Colonic mucosa (tissue), 4 donors: ENCODE measurements at regions not wholly inside any gene's neighbourhood (a gene's known extent, or its start where the extent isn't known, plus 50 kb on each side); places are given as distances from the start of the nearest gene placed in this dataset.
"Not testable (repeated sequence)": the region's sequence is repeated elsewhere in the genome, so short reads cannot be mapped to it uniquely, and the experiment has no call there.

Experiments used
- DNase-seq: peaks from one replicate; pipeline ENCODE4 v3.0.0-alpha.2; 2020
- H3K27ac ChIP-seq: fragments of 200-600 bp; one replicate; pipeline ENCODE4 v1.8.0; 2021
- H3K27me3 ChIP-seq: fragments of 200-600 bp; one replicate; pipeline ENCODE4 v1.8.0; 2021
- H3K36me3 ChIP-seq: fragments of 200-600 bp; one replicate; pipeline ENCODE4 v1.8.0; 2021
- H3K4me1 ChIP-seq: fragments of 200-600 bp; one replicate; pipeline ENCODE4 v1.8.0; 2021; ENCODE audit warnings: mild to moderate bottlenecking
- H3K4me3 ChIP-seq: fragments of 200-600 bp; one replicate; pipeline ENCODE4 v1.8.0; 2021
- H3K9ac ChIP-seq, 2 donors: one replicate each; pipeline ENCODE4 v1.7.0; 2013; ENCODE audit warnings: control low read depth in 2 of 2, low read depth in 2 of 2, low read length in 2 of 2
- H3K9me3 ChIP-seq: fragments of 200-600 bp; one replicate; pipeline ENCODE4 v1.8.0; 2021
- intact Hi-C: fragments of 100-400 bp; cut with DNase I; formaldehyde crosslinking; loops from one replicate; pipeline ENCODE4 v1.14.1; 2022
- TF ChIP-seq, protein P1 (sequence below): fragments of 200-600 bp; IDR thresholded peaks from one replicate; pipeline ENCODE4 v1.8.0; 2022; ENCODE audit warnings: antibody characterized with exemption, mild to moderate bottlenecking
- donor health status: healthy.
- donor health status: DM: no; HTN: no; CAD: no.
- donor health status: DM: no; HTN: no; CAD: no.

- Histone ChIP-seq H3K9me3 (no peaks in the 10 kb centered on the region), H3K9ac (no peak overlapping the region), H3K27me3 (no peaks in the 10 kb centered on the region), H3K36me3 (no peaks in the 10 kb centered on the region), H3K4me3 (no peak overlapping the region), H3K4me1 (no peaks in the 10 kb centered on the region), H3K27ac (no peak overlapping the region)
- intact Hi-C loops: no loop called here
- DNase-seq: no peak
- TF ChIP-seq, protein P1, sequence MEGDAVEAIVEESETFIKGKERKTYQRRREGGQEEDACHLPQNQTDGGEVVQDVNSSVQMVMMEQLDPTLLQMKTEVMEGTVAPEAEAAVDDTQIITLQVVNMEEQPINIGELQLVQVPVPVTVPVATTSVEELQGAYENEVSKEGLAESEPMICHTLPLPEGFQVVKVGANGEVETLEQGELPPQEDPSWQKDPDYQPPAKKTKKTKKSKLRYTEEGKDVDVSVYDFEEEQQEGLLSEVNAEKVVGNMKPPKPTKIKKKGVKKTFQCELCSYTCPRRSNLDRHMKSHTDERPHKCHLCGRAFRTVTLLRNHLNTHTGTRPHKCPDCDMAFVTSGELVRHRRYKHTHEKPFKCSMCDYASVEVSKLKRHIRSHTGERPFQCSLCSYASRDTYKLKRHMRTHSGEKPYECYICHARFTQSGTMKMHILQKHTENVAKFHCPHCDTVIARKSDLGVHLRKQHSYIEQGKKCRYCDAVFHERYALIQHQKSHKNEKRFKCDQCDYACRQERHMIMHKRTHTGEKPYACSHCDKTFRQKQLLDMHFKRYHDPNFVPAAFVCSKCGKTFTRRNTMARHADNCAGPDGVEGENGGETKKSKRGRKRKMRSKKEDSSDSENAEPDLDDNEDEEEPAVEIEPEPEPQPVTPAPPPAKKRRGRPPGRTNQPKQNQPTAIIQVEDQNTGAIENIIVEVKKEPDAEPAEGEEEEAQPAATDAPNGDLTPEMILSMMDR: no peak
These were observed 52.5 kb downstream of the RHOB start for GRCh38 chr2:20499387-20499786.

- TF ChIP-seq, protein P1: no peak
- no peak for DNase-seq
- no peaks in the 10 kb centered on the region for H3K4me1 ChIP-seq
- H3K9ac ChIP-seq: no peak overlapping the region
- no peaks in the 10 kb centered on the region for H3K9me3 ChIP-seq
- intact Hi-C loops: no loop called here
- H3K27ac ChIP-seq: no peak overlapping the region
- no peaks in the 10 kb centered on the region for H3K36me3 ChIP-seq
- no peaks in the 10 kb centered on the region for H3K27me3 ChIP-seq
- H3K4me3 ChIP-seq: no peak overlapping the region
These were observed 55.1 kb downstream of the RHOB start for GRCh38 chr2:20501974-20502373.

- H3K9me3 ChIP-seq, H3K4me3 ChIP-seq, H3K9ac ChIP-seq, H3K27ac ChIP-seq, H3K36me3 ChIP-seq, H3K27me3 ChIP-seq, intact Hi-C loops, H3K4me1 ChIP-seq, DNase-seq: not testable (repeated sequence)
These were observed 55.6 kb downstream of the RHOB start for GRCh38 chr2:20502496-20502895.

DNA sequence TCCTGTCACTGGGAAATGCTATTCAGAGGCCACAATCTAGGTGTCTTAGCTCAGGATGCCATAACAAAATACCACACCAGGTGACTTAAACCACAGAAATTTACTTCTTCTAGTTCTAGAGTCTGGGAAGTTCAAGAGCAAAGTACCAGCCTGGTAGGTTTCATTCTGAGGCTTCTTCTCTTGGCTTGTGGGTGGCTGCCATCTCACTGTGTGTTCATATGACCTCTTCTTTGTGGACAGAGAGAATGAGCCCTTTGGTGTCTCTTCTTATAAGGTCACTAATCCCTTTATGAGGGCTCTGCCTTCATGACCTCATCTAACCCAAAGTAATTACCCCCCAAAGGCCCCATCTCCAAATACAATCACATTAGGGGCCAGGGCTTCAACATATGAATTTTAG, 57.3 kb downstream of the RHOB start:
- H3K27me3 ChIP-seq: no peaks in the 10 kb centered on the region
- no peak overlapping the region for H3K4me3 ChIP-seq
- no peak overlapping the region for H3K9ac ChIP-seq
- H3K36me3 ChIP-seq: no peaks in the 10 kb centered on the region
- no peaks in the 10 kb centered on the region for H3K9me3 ChIP-seq
- intact Hi-C loops: no loop called here
- H3K27ac ChIP-seq: no peak overlapping the region
- H3K4me1 ChIP-seq: no peaks in the 10 kb centered on the region
- DNase-seq: no peak
- TF ChIP-seq, protein P1: no peak

- Histone ChIP-seq H3K4me1 (no peaks in the 10 kb centered on the region), H3K36me3 (no peaks in the 10 kb centered on the region), H3K27me3 (no peaks in the 10 kb centered on the region), H3K27ac (no peak overlapping the region), H3K4me3 (no peak overlapping the region), H3K9ac (no peak overlapping the region), H3K9me3 (no peaks in the 10 kb centered on the region)
- no peak for DNase-seq
- TF ChIP-seq, protein P1: no peak
- intact Hi-C loops: no loop called here
These were observed 59.4 kb downstream of the RHOB start for GRCh38 chr2:20506201-20506685.

DNA sequence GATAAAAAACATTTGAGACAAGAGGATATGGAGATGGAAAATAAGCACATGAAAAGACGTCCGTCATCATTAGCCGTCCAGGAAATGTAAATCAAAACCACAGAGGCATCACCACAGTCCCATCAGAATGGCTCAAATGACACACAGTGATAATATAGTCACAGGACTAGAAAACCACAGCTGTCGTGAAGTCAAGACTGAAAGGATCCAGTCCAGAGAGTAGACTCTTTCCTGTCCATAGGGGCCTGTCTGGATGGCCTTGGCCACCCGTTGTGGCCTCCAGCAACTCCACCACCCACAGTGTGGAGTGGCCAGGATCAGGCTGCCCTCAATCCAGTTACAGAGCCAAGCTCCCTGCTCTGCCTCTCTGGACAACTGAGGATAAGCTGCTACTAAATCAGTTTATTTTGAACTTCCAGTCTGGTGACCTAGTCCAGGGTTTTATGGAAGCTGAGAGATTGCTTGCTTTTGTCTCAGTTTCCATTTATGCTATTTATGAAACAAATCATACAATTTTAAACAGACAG, 60.4 kb downstream of the RHOB start:
- Histone ChIP-seq H3K4me3 (no peak overlapping the region), H3K27me3 (no peaks in the 10 kb centered on the region), H3K9me3 (no peaks in the 10 kb centered on the region), H3K36me3 (no peaks in the 10 kb centered on the region), H3K27ac (no peak overlapping the region), H3K4me1 (no peaks in the 10 kb centered on the region), H3K9ac (no peak overlapping the region)
- TF ChIP-seq, protein P1: no peak
- intact Hi-C loops: no loop called here
- no peak for DNase-seq
